ENCODE measurements at regions not wholly inside any gene's neighbourhood (a gene's known extent, or its start where the extent isn't known, plus 50 kb on each side); places are given as distances from the start of the nearest gene placed in this dataset.

DNA sequence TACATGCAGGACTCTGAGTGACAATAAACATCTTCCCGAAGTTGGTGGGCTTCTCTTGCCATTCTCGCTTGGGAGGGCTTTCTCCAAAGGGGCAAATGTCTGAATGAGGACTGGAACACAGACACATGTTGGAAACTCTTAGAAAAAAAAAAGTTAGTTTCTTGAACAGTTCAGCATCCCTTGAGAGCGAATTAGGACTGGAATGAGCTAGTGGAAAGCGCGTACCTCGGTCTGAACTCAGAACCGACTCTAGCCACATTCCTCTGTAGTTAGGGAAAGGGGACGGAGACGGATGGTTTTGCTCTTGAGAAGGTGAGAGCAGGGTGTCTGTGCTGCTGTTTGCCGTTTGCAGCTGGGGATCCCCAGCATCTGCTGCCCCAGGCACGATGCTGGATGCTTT is 517.3 kb downstream of the TBC1D22A start:
- TF ChIP-seq, protein P1, sequence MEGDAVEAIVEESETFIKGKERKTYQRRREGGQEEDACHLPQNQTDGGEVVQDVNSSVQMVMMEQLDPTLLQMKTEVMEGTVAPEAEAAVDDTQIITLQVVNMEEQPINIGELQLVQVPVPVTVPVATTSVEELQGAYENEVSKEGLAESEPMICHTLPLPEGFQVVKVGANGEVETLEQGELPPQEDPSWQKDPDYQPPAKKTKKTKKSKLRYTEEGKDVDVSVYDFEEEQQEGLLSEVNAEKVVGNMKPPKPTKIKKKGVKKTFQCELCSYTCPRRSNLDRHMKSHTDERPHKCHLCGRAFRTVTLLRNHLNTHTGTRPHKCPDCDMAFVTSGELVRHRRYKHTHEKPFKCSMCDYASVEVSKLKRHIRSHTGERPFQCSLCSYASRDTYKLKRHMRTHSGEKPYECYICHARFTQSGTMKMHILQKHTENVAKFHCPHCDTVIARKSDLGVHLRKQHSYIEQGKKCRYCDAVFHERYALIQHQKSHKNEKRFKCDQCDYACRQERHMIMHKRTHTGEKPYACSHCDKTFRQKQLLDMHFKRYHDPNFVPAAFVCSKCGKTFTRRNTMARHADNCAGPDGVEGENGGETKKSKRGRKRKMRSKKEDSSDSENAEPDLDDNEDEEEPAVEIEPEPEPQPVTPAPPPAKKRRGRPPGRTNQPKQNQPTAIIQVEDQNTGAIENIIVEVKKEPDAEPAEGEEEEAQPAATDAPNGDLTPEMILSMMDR (IDR thresholded peaks at IDR 0.05 in 8 of 11, conservative IDR thresholded peaks at IDR 0.05 in 3 of 11), result no peak
- TF ChIP-seq POLR2A (IDR thresholded peaks at IDR 0.05), result no peak

Data from spleen (tissue), 7 donors.